ENCODE measurements at regions not wholly inside any gene's neighbourhood (a gene's known extent, or its start where the extent isn't known, plus 50 kb on each side); places are given as distances from the start of the nearest gene placed in this dataset.

DNA sequence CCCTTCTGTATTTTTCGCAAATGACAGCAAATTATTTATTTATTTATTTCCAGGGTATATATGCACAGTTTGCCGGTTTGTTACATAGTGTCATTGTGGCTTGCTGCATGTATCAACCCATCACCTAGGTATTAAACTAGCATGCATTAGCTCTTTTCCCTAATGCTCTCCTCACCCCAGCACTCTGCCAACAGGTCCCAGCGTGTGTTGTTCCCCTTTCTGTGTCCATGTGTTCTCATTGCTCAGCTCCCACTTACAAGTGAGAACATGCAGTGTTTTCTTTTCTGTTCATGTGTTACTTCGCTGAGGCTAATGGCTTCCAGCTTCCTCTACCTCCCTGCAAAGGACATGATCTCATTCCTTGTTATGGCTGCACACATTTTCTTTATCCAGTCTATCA, 592.3 kb downstream of the TRIB2 start:
- TF ChIP-seq POLR2A (IDR thresholded peaks at IDR 0.05; ENCODE audit: low read length) = no peak
- no peak for TF ChIP-seq EP300 (IDR thresholded peaks at IDR 0.05)
- no peak for TF ChIP-seq RAD21 (conservative IDR thresholded peaks at IDR 0.05 in 1 of 2, IDR thresholded peaks at IDR 0.05 in 1 of 2)
- TF ChIP-seq, protein P1, sequence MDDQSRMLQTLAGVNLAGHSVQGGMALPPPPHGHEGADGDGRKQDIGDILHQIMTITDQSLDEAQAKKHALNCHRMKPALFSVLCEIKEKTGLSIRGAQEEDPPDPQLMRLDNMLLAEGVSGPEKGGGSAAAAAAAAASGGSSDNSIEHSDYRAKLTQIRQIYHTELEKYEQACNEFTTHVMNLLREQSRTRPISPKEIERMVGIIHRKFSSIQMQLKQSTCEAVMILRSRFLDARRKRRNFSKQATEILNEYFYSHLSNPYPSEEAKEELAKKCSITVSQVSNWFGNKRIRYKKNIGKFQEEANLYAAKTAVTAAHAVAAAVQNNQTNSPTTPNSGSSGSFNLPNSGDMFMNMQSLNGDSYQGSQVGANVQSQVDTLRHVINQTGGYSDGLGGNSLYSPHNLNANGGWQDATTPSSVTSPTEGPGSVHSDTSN (IDR thresholded peaks at IDR 0.05) = no peak
- TF ChIP-seq, protein P2, sequence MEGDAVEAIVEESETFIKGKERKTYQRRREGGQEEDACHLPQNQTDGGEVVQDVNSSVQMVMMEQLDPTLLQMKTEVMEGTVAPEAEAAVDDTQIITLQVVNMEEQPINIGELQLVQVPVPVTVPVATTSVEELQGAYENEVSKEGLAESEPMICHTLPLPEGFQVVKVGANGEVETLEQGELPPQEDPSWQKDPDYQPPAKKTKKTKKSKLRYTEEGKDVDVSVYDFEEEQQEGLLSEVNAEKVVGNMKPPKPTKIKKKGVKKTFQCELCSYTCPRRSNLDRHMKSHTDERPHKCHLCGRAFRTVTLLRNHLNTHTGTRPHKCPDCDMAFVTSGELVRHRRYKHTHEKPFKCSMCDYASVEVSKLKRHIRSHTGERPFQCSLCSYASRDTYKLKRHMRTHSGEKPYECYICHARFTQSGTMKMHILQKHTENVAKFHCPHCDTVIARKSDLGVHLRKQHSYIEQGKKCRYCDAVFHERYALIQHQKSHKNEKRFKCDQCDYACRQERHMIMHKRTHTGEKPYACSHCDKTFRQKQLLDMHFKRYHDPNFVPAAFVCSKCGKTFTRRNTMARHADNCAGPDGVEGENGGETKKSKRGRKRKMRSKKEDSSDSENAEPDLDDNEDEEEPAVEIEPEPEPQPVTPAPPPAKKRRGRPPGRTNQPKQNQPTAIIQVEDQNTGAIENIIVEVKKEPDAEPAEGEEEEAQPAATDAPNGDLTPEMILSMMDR (IDR thresholded peaks at IDR 0.05) = no peak

Data from A549 (cell line).